Activated T-cell treated with anti-CD3 and anti-CD28 coated beads for 4 hours (primary cell): ENCODE measurements at regions not wholly inside any gene's neighbourhood (a gene's known extent, or its start where the extent isn't known, plus 50 kb on each side); places are given as distances from the start of the nearest gene placed in this dataset.

Source experiments
- DNase-seq: peaks from one replicate; pipeline ENCODE4 v3.0.0-alpha.2; 2020

GRCh38 chr1:93815366-93816110 is 63.5 kb downstream of the DNTTIP2 start:
- no peak for DNase-seq

DNA sequence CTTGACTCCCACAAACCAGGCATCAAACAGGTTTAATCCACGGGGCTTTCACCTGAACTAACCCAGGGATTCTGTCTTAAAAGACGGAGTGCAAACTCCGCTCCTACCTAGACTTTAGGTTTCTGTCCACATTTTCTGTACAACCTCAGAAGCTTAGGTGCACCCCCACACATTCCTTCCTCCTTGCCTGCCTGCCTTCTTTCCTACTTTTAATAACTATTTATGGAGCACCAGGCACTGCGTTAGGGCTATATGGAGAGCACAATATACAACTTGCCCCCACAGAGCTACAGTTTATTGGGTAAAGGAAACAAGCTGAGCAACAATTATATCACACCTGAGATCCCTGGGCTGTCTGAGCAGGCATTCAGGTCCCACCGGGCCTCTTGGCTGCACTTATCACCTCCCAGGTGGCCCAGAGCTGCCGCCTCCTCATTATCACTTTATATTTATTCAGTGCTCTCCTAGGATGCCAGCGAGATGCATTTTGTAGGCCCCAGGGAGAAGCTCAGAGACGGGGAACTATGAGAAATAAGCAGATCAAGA is 64.1 kb downstream of the DNTTIP2 start:
- DNase-seq, result no peak

GRCh38 chr1:93814059-93814794 is 64.8 kb downstream of the DNTTIP2 start:
- peak; percentile 26 for DNase-seq

GRCh38 chr1:93813076-93813475 is 65.9 kb downstream of the DNTTIP2 start:
- DNase-seq, result no peak

GRCh38 chr1:93811326-93812065 is 67.5 kb downstream of the DNTTIP2 start:
- no peak for DNase-seq

DNA sequence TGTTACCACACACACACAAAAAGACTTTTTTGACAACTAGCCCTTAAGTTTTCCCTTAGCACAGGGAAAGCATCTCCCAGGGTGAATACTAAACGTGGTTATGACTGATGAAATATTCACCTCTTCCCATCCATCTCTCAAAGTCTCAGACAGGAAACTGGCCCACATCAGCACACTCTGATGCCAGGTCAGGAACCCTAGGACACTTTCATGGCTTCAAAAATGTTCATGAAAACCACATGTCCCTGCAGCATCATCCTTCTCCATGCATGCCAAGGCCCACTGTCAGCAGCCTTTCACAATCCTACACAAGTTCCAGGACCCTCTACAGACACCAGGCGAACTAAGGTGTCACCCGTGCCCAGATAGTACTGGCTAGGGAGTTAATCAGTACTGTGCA is 68.7 kb downstream of the DNTTIP2 start:
- DNase-seq, result no peak

- no peak for DNase-seq
Measured at GRCh38 chr1:93808871-93809270, 70.1 kb downstream of the DNTTIP2 start.

DNA sequence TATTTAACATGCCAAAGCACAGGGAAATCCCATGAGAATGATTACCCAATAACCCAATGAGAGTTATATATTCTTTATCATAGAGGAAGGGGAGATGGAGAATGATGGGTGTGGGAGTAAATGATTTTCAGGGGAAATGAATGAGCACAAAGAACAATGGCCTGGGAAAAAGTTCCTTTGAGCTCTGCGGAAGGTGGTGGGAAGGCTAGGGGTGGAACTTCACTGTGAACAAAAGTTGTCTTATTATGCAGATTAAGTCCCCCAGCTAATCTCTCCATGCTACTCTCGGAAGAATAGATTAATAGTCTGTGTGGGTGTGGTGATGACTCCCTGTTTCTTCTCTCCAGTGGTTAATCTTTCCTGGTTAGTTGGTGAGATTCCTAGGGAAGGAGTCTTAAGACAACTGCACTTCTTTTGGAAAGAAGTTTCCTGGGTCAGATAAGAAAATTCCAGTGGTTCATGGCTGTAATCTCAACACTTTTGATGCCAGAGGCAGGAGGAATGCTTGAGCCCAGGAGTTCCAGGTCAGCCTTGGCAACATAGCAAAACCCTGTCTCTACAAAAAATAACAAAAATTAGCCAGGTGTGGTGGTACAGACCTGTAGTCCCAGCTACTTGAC is 71.6 kb downstream of the DNTTIP2 start:
- DNase-seq, result no peak

DNA sequence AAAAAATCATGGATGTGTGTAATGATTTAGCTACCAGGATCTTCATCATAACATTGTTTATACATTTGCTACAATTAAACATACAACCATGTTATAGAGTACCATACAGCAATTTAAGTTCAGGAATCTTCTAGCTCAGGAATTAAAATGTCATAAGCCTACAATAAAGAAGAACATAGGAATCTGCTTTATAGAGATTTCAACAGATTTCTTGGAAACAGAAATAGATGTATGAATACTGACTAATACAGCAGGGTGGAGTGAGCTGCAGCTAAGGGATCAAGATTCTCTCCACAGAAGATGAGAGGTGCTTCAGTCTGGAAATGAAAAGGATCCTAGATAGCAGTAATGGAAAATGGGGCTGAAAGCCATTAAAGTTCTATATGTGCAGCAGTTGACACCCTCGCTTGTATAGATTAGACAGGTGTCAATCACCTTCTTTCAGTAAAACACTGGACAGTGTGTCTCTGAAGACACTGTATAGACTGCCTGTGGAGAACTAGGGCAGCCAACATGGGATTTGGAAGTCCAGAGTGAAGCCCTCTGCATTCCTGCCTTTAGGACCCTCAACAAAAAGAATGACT is 73.9 kb downstream of the DNTTIP2 start:
- no peak for DNase-seq

DNA sequence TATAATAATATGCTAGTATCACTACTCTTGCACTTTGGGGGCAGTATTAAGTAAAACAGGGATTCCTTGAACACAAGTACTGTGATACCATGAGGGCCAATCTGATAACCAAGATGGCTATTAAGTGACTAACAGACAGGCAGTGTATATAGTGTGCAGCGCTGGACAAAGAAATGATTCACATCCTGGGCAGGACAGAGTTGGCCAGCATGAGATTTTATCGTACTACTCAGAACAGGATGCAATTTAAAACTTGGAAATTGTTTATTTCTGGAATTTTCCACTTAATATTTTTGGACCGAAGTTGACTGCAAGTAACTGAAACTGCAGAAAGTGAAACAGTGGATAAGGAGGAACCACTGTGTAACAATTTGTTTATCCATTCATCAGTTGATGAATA is 74.6 kb downstream of the DNTTIP2 start:
- DNase-seq, result no peak

- no peak for DNase-seq
Measured at GRCh38 chr1:93801471-93801870, 77.5 kb downstream of the DNTTIP2 start.

DNA sequence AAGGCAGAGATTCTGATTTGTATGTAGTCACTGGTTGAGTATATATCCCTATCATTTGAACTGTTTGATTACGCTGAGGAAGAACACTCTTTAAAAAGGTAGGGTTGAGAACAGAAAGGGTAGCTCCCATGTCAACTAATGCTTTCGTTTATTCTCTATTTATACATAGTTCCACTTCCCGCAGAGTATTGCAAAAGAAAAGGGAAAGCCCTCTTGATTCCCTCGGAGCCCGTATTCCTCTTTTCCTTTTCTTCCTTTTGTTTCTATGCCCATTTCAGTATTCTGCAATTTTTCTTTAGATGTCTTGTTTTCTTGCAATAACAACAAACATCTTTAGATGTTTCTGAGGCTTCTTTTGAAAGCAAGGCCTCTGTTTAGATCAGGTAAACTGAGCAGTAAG is 78.2 kb downstream of the DNTTIP2 start:
- DNase-seq, result no peak

GRCh38 chr1:93798291-93798690 is 80.7 kb downstream of the DNTTIP2 start:
- no peak for DNase-seq

DNA sequence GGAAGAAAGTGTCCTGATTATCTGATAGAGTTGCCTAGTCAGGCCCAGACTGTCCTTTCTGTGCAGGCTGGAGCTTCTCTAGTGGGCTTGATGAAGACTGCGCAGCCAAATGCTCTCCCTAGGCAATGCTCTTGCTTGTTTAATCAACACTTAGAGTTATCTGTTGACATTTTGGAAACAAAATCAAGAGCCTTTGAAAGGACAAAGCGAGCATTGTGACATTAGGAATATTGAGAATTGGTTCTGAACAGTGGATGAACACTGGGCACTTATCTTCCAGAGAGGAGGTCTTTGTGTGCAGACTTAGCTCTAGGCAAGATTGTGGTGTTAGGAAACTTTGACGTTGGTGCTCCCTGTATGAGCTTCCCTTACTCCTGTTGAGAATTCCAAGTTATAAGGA is 94.5 kb downstream of the DNTTIP2 start:
- no peak for DNase-seq

DNA sequence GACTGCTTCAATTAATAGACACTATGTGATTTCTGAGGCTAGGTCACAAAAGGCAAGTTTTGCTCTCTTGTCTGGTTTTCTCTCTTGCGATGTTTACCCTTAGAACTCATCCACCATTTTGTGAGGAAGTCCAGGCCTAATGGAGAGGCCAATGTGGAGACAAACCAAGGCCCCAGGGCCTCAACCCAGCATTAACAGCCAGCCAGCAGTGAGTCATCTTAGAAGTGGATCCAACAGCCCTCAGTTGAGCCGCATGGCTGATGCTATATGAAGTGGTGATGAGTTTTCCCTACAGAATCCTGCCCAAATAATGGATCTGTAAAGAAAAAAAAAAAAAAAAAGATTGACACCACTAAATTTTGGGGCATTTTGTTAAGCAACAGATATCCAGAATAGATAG is 95.1 kb downstream of the DNTTIP2 start:
- DNase-seq, result no peak

DNA sequence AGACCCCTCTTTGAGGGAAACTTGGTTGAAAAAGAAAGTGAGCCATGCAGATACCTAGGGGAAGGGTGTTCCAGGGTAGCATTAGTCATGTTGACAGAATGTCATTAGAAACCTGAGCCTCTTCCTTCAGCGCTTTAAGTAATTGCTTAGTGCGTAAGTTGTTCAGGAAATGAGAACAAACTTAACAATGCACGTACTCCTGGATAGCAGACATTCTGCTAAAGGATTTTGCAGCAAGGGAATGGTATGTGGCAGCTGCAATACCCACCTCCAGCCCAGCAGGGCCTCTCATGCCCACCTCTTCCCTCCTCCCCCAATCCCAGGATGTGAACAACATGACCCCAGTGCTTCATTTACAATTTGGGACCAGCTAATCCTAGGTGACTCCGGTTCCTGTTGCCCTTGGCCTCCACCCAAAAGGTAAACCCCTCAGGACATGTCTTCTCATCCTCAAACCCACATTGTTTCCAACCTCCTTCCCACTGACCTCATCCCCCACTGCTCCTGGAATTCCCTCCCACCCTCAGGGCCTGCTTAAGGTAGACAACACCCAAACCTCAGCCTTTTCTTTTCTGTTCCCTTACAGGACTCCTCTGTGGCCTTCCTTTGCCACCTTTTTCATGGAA is 98.0 kb upstream of the BCAR3 start:
- no peak for DNase-seq

- DNase-seq, result no peak
Measured at GRCh38 chr1:93778457-93778856, 96.8 kb upstream of the BCAR3 start.

DNA sequence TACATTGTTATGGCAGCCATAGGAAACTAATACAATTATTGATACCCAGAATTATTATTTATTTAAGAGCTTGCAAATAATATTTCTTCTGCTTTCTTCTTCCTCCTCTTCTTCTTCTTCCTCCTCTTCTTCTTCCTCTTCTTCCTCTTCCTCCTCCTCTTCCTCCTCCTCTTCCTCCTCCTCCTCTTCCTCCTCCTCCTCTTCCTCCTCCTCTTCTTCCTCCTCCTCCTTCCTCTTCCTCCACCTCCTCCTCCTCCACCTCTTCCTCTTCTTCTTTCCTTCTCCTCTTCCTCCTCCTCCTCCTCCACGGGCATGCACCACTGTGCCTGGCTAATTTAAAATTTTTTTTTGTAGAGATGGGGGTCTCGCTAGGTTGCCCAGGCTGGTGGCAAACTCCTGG is 95.6 kb upstream of the BCAR3 start:
- DNase-seq, result no peak

GRCh38 chr1:93776728-93777127 is 95.1 kb upstream of the BCAR3 start:
- DNase-seq, result no peak

DNA sequence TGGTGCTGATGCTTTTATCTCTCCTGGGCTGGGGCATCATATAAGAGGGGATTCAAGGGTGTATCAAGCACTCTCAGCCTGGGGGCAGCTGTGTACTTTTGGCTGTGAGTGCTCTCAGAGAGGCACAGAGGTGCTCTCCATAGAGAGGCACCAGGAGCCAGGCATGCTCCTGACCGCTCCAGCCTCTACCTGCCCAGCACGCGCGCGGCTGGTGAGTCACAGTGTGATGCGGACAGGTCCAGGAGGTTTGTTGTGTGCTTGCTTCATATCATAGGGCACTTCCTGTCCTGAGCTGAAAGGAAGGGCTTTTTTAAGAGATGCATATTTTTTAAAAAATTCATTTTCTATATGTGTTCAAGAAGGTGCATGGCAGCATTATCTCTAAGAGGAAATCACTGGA is 93.6 kb upstream of the BCAR3 start:
- no peak for DNase-seq

DNA sequence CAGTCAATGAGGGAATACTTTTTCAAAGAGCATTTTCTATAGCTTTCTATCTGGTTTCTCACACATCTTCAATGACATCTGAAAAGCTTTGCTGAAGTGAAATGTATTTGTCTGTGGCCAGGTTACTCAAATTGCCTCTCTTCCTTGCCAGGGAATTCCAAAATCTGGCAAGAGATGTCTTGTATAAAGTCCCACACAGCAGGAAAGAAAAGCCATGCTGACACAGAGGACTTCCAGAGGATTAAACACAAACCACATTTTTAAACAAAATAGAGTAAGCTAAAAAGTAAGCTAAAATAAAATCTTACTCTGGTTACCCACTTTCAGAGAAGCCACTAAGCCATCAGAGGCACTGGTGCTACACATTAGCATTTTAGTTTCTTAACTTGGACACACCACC is 93.1 kb upstream of the BCAR3 start:
- no peak for DNase-seq
